Naive thymus-derived CD8-positive, alpha-beta T cell (primary cell): ENCODE measurements at regions not wholly inside any gene's neighbourhood (a gene's known extent, or its start where the extent isn't known, plus 50 kb on each side); places are given as distances from the start of the nearest gene placed in this dataset.

ENCODE experiments used
- ATAC-seq, 2 donors: fragments of 150-1000 bp; cut with Tn5 transposase in 1 of 2; sonication (Bioruptor Pico), chemical (Tn5 transposase) in 1 of 2; 1 replicate in 1 of 2; 2 replicates in 1 of 2; pipeline ENCODE4 v1.10.0; 2021; ENCODE audit warnings: mild to moderate bottlenecking in 2 of 2, moderate library complexity in 2 of 2
- POLR2A ChIA-PET: fragments of 350-600 bp; sonication (Branson Sonifier 250); formaldehyde crosslinking; loops from one replicate; lab custom pipeline; 2021; ENCODE audit warnings: antibody characterized with exemption; lab: Charles Lee
- DNase-seq, 10 donors: peaks; one replicate each; pipeline versions ENCODE4 v3.0.0 to v3.0.0-alpha.2; 2020 to 2022
- H3K27ac Mint-ChIP-seq, 10 donors: one replicate each; pipeline ENCODE4 v1.8.0; 2020 to 2022; ENCODE audit warnings: mild to moderate bottlenecking in 10 of 10, mixed read lengths in 10 of 10, moderate library complexity in 4 of 10, inconsistent platforms in 1 of 10
- H3K27me3 Mint-ChIP-seq, 5 donors: one replicate each; pipeline ENCODE4 v1.8.0; 2021 to 2022; ENCODE audit warnings: mixed read lengths in 5 of 5
- H3K36me3 Mint-ChIP-seq, 3 donors: one replicate each; pipeline ENCODE4 v1.8.0; 2020 to 2022; ENCODE audit warnings: mixed read lengths in 3 of 3, mild to moderate bottlenecking in 2 of 3, inconsistent platforms in 1 of 3
- H3K4me1 Mint-ChIP-seq, 4 donors: one replicate each; pipeline ENCODE4 v1.8.0; 2021 to 2022; ENCODE audit warnings: mixed read lengths in 4 of 4
- H3K4me3 Mint-ChIP-seq, 10 donors: one replicate each; pipeline ENCODE4 v1.8.0; 2020 to 2022; ENCODE audit warnings: mild to moderate bottlenecking in 10 of 10, mixed read lengths in 10 of 10, moderate library complexity in 6 of 10, inconsistent platforms in 1 of 10
- H3K9me3 Mint-ChIP-seq, 9 donors: one replicate each; pipeline ENCODE4 v1.8.0; 2020 to 2022; ENCODE audit warnings: mixed read lengths in 9 of 9, mild to moderate bottlenecking in 3 of 9, inconsistent platforms in 1 of 9, moderate library complexity in 1 of 9

DNA sequence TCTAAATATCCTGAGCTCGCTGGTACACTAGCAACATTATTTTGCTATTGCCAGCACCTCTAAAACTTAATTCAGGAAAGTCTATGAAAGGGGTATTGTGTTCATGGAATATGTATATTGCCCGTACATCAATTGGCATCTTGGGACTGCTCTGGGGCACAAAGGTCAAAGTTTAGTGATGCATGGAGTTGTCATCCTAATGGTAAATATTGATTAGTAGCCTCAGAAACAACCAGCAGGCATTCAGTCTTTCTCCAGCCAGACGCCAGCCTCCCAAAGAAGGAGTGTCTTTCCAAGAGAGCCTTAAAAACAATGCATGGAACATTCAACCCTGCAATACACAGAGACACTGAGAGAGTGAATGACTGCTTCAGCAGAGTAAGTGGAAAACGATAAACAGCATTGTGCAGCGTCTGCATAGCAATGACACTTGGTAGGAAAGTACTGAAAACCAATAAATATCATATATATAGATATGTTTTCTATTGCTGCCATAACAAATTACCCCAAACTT, 377.3 kb downstream of the SHQ1 start:
- peaks cover 0 to 1% (median 0%) of the 10 kb centered on the region in 5 donors for H3K27me3 Mint-ChIP-seq
- H3K27ac Mint-ChIP-seq, result no peak overlapping the region
- H3K4me3 Mint-ChIP-seq, result no peak overlapping the region

DNA sequence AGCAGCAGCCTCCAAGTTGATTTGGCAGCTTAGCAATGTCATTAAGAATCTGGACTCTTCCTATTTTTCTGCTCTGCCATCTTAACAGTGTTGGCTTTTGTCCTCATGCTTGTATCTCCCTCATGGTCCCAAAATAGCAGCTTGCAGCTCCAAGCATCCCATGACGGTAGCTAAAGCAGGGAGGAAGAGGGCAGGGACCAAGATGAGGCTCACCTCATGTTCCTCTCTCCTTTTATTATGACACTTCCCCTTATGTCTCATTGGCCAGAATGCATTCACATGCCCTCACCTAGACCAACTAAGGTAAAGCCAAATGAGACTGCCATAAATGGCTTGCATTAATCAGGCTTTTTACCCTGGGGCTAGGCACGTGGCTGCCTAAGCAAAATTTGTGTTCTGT, 382.4 kb downstream of the SHQ1 start:
- no peaks in the 10 kb centered on the region for H3K4me1 Mint-ChIP-seq
- H3K36me3 Mint-ChIP-seq, result no peaks in the 10 kb centered on the region
- no peak overlapping the region for H3K4me3 Mint-ChIP-seq
- peaks cover 0 to 11% (median 3%) of the 10 kb centered on the region in 5 donors for H3K27me3 Mint-ChIP-seq
- H3K9me3 Mint-ChIP-seq, result no peaks in the 10 kb centered on the region
- ATAC-seq, result no peak
- DNase-seq, result no peak
- POLR2A ChIA-PET, result no interaction called here
- H3K27ac Mint-ChIP-seq, result no peak overlapping the region

More for the DNA sequence above, 377.3 kb downstream of the SHQ1 start:
- Mint-ChIP-seq H3K36me3 (no peaks in the 10 kb centered on the region), H3K9me3 (no peaks in the 10 kb centered on the region), H3K4me1 (no peaks in the 10 kb centered on the region)
- POLR2A ChIA-PET, result no interaction called here
- DNase-seq (no peak), ATAC-seq (no peak)

DNA sequence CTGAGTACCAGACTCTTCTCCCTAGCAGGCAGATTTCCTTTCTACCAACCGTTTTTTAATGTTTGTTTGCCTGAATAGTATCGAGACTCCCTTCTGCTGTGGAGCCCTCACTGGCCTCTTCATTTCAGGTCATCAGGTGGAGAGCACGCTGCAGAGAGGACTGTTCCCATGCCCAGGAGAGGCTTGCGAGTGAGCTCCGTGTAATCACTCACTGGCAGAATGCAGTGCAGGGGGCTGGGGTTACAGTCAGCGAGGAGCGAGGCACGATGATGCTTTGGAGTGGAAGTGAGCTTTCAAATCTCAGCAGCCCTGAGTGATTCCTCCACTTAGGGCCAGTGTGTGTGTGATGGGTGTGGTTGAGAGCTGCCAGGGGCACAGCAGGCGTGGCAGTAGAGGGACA, 385.2 kb downstream of the SHQ1 start:
- Mint-ChIP-seq H3K9me3 (no peaks in the 10 kb centered on the region), H3K4me3 (no peak overlapping the region), H3K4me1 (no peaks in the 10 kb centered on the region), H3K27ac (no peak overlapping the region), H3K27me3 (peaks cover 0 to 18% (median 3%) of the 10 kb centered on the region in 5 donors), H3K36me3 (no peaks in the 10 kb centered on the region)
- POLR2A ChIA-PET, result no interaction called here
- ATAC-seq, result no peak
- no peak for DNase-seq

DNA sequence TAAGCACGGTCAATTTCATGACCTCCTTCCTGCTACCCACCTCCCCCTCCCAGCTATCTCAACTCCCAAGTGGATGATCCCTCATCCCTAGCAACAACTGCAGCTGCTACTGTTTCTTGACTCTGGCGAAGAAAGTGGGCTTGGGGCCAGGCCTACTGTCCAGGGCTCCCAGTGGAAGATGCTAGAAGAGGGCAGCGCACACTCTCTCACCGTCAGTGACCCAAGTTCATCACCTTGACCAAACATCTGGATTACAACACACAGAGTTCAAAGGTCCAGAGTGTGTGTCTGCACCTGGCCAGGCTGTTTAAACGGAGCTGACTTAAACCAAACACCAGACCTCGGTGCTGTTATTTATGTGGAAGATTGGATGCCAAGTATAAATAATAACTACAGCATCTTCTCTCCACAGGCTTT, 385.6 kb downstream of the SHQ1 start:
- no peak for ATAC-seq
- POLR2A ChIA-PET, result no interaction called here

DNA sequence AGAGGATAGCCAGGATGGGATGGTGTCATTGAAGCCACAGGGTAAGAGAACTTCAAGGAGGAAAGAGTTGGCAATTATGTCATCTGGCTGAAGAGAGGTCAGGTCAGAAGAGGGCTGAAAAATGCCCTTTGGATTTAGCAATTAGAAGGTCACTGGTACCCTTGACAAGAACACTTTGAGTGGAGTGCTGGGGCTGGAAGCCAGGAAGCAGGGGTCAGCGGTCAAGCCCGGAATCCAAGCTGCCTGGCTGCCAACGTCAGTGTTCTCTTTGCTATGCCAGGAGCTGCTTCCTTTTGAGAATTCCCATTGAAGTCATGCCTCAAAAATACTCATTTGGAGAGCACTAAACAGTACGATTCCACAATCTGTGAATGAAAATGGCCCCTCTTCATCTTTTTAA, 386.5 kb downstream of the SHQ1 start:
- H3K27ac Mint-ChIP-seq, result peak overlapping the region in 1 of 10 donors; percentile 54
- H3K36me3 Mint-ChIP-seq, result no peaks in the 10 kb centered on the region
- POLR2A ChIA-PET, result no interaction called here
- no peak overlapping the region for H3K4me3 Mint-ChIP-seq
- ATAC-seq (no peak), DNase-seq (no peak)
- H3K4me1 Mint-ChIP-seq, result no peaks in the 10 kb centered on the region
- peaks cover 0 to 18% (median 3%) of the 10 kb centered on the region in 5 donors for H3K27me3 Mint-ChIP-seq
- no peaks in the 10 kb centered on the region for H3K9me3 Mint-ChIP-seq

More for the DNA sequence above, 385.6 kb downstream of the SHQ1 start:
- H3K9me3 Mint-ChIP-seq, result no peaks in the 10 kb centered on the region
- H3K27me3 Mint-ChIP-seq, result peaks cover 0 to 18% (median 3%) of the 10 kb centered on the region in 5 donors
- no peak overlapping the region for H3K4me3 Mint-ChIP-seq
- H3K4me1 Mint-ChIP-seq, result no peaks in the 10 kb centered on the region
- DNase-seq, result no peak
- no peaks in the 10 kb centered on the region for H3K36me3 Mint-ChIP-seq
- no peak overlapping the region for H3K27ac Mint-ChIP-seq

DNA sequence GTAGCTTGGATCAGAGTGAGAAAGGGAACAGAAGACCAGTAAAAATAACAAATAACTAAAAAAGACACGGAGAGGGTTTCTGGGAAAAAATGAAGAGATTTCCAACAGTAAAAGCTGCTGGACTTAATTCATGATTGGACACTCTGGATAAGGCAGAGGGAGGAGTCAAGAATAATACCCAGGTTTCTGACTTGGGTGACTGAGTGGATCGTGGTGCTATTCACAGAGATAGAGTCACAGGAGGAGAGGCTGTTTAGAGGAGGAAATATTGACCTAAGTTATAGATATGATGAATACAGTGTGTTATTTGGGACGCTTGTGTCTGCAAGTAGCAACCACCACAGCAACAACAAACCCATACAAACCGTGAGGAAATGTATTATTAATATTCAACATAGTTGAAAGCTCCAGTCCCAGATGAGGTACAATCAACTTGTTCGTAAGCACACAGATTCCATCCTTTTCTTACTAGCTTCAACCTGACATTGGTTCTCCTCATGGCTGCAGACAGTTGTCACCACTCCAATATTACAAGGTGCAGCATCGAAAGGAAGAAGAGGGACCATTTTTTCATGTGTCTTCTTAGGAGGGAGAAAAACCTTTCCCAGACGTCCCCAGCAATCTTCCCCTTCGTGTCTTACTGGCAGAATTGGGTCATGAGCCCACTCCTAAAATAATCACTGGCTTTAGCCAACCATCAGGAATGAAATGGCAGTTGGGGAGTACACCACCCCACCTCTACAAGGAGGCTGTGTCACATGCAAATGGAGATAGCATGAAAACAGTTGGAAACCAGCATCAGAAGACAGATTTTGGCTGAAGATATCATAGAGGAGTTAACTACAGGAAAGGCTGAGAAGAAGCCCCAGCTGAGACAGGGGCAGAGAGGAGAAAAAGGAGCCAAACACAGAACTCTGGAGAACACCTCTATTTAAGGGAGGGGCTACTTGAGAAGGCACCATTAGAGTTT, 387.8 kb downstream of the SHQ1 start:
- Mint-ChIP-seq H3K27me3 (peaks cover 0 to 18% (median 3%) of the 10 kb centered on the region in 5 donors), H3K36me3 (no peaks in the 10 kb centered on the region), H3K4me1 (peaks cover 0 to 4% (median 1%) of the 10 kb centered on the region in 4 donors), H3K4me3 (no peak overlapping the region), H3K9me3 (no peaks in the 10 kb centered on the region), H3K27ac (no peak overlapping the region)
- DNase-seq, result no peak
- POLR2A ChIA-PET, result no interaction called here
- ATAC-seq, result no peak

DNA sequence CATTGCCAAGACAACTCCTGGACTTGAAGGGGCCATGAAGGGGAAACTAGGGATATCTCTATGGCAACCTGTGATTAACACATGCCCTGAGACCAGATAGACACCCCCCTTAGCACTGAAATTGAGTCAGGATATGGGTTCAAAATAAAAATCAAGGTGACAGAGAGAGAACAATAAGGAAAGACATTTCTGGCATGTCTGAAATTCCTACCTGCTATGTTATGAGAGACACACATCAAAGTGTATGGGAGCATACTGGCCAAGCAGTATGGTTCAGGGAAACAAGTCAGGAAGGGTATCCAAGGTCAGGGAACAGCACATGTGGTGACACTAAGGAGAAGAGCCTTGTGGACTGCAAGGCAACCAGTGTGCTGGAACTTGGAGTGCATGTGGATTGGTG, 388.7 kb downstream of the SHQ1 start:
- POLR2A ChIA-PET, result no interaction called here
- H3K4me3 Mint-ChIP-seq, result no peak overlapping the region
- peaks cover 0 to 15% (median 3%) of the 10 kb centered on the region in 5 donors for H3K27me3 Mint-ChIP-seq
- DNase-seq (no peak), ATAC-seq (no peak)
- H3K4me1 Mint-ChIP-seq, result peaks cover 0 to 7% (median 3%) of the 10 kb centered on the region in 4 donors
- H3K36me3 Mint-ChIP-seq, result no peaks in the 10 kb centered on the region
- H3K9me3 Mint-ChIP-seq, result no peaks in the 10 kb centered on the region
- peak overlapping the region in 1 of 10 donors; percentile 24 for H3K27ac Mint-ChIP-seq

DNA sequence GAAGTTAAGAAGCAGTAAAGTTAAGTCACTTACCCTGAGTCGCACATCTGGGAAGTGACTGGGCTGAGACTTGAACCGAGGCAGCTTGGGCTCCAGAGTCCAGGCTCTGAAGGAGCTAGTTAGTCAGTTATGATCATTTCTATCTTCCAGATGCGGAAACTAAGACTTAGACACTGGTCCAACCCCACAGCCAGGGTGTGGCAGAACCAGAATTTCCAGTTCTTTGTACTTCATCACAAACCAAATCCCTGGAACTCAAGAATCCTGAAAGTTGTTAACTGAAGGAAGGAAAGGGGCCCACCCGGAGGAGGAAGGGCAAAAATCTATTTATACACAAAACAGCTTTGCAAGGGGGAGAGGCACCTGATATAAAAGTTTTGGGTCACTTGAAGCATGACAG, 389.9 kb downstream of the SHQ1 start:
- Mint-ChIP-seq H3K9me3 (no peaks in the 10 kb centered on the region), H3K27ac (no peak overlapping the region), H3K36me3 (no peaks in the 10 kb centered on the region), H3K4me3 (no peak overlapping the region), H3K4me1 (peaks cover 0 to 7% (median 3%) of the 10 kb centered on the region in 4 donors), H3K27me3 (peaks cover 0 to 15% (median 2%) of the 10 kb centered on the region in 5 donors)
- ATAC-seq (no peak), DNase-seq (no peak)
- POLR2A ChIA-PET, result interaction anchor here (1.1 kb wide), 1 partner anchor 11 kb away, joined by 4 read pairs; no protein-coding TSS in a partner anchor

DNA sequence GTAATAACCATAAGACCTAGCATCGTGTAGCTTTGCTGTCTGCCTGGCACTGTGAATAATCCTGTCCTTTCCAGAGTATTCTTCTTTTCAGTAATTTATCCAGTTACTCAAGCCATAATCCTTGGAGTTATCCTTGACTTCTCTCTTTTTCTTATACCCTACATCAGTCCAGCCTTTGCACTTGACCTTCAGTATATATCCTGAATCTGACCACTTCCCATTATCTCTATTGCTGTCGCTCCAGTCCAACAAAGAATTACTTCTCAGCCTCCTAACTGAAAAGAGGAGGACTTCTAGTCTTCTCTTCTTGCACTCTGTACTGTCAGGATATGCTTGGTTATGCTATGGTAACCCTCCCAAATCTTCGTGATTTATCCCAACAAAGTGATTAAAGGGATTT, 393.8 kb downstream of the SHQ1 start:
- H3K27ac Mint-ChIP-seq, result no peak overlapping the region
- H3K4me3 Mint-ChIP-seq, result no peak overlapping the region
- H3K4me1 Mint-ChIP-seq, result peaks cover 0 to 7% (median 4%) of the 10 kb centered on the region in 4 donors
- POLR2A ChIA-PET, result no interaction called here
- ATAC-seq (no peak), DNase-seq (no peak)
- peaks cover 0 to 15% (median 0%) of the 10 kb centered on the region in 5 donors for H3K27me3 Mint-ChIP-seq
- H3K9me3 Mint-ChIP-seq, result no peaks in the 10 kb centered on the region
- no peaks in the 10 kb centered on the region for H3K36me3 Mint-ChIP-seq

DNA sequence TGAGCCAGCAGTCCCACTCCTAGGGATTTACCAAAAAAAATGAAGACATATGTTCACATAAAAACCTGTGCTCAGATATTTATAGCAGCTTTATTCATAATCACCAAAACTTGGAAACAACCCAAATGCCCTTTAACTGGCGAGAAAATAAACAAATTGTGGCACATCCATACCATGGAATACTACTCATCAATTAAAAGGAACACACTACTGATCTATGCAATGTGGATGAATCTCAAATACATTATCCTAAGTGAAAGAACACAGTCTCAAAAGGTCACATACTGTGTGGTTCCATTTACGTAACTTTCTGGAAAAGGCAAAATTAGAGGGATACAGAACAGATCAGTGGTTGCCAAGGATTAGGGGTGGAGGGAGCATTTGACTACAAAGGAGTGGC, 394.5 kb downstream of the SHQ1 start:
- H3K27me3 Mint-ChIP-seq, result peaks cover 0 to 15% (median 0%) of the 10 kb centered on the region in 5 donors
- no peaks in the 10 kb centered on the region for H3K36me3 Mint-ChIP-seq
- DNase-seq (no peak), ATAC-seq (no peak)
- peaks cover 0 to 7% (median 4%) of the 10 kb centered on the region in 4 donors for H3K4me1 Mint-ChIP-seq
- POLR2A ChIA-PET, result no interaction called here
- no peak overlapping the region for H3K4me3 Mint-ChIP-seq
- no peaks in the 10 kb centered on the region for H3K9me3 Mint-ChIP-seq
- H3K27ac Mint-ChIP-seq, result no peak overlapping the region

DNA sequence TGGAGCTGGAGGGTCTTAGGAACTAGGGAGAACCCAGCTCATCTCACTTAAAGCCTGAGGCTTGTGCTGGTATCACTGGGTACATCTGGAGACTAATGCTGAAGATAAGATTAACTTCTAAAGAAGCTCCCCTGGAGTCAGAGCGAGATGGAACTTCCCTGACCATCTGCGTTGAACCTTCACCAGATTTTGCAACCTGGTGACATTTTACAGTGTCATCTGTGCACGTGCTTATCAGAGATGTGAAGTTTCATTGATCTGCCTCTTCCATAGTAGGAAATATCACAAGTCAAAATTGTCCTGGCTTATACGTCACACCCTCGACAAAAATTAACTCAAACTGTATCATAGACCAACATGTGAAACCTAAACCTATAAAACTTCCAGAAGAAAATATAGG, 395.5 kb downstream of the SHQ1 start:
- H3K27ac Mint-ChIP-seq, result no peak overlapping the region
- DNase-seq (no peak), ATAC-seq (no peak)
- no peak overlapping the region for H3K4me3 Mint-ChIP-seq
- H3K4me1 Mint-ChIP-seq, result peaks cover 0 to 7% (median 5%) of the 10 kb centered on the region in 4 donors
- no peaks in the 10 kb centered on the region for H3K9me3 Mint-ChIP-seq
- H3K27me3 Mint-ChIP-seq, result peaks cover 0 to 15% (median 0%) of the 10 kb centered on the region in 5 donors
- H3K36me3 Mint-ChIP-seq, result no peaks in the 10 kb centered on the region
- POLR2A ChIA-PET, result no interaction called here

DNA sequence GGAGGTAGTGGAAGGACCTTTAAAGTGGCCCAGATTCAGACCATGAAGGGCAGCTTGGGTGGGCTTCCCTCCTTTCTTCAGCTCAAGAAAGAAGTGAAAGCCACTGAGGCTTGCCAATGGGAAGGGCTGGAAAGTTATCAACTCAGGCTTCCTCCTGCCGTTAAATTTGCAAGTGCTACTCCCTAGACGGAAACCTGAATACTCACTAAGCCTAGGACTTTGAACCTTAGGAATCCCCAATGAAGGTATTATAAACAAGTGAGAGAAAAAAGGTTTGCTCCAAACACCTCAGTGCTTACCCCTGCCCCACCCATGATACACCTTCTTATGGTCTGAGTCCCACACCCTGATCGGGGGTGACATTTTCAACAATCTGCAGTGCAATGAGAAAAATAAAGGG, 396.4 kb downstream of the SHQ1 start:
- POLR2A ChIA-PET, result no interaction called here
- H3K36me3 Mint-ChIP-seq, result no peaks in the 10 kb centered on the region
- H3K27ac Mint-ChIP-seq, result no peak overlapping the region
- ATAC-seq, result no peak
- DNase-seq, result no peak
- no peaks in the 10 kb centered on the region for H3K9me3 Mint-ChIP-seq
- H3K27me3 Mint-ChIP-seq, result peaks cover 0 to 13% (median 0%) of the 10 kb centered on the region in 5 donors
- H3K4me1 Mint-ChIP-seq, result peaks cover 0 to 8% (median 5%) of the 10 kb centered on the region in 4 donors
- H3K4me3 Mint-ChIP-seq, result no peak overlapping the region

DNA sequence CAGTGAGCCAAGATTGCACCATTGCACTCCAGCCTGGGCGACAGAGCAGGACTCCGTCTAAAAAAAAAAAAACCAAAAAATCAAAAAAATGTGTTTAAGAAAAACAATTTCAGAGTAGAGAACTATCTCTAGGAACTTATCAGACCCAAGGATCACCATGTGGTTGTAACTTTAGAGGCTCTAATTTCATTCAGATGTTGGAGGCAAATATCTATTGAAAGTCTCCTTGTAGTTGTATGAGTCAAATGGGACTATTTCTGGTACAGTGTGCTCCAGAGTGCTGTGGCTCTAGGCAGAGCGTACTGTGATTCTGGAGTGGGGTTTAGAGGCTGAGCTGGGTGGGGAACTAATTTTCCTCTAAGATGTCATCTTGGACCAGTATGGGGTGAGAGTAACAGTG, 398.7 kb downstream of the SHQ1 start:
- Mint-ChIP-seq H3K4me3 (no peak overlapping the region), H3K36me3 (peaks cover 0 to 2% (median 0%) of the 10 kb centered on the region in 3 donors), H3K4me1 (peaks cover 14 to 20% (median 18%) of the 10 kb centered on the region in 4 donors), H3K9me3 (no peaks in the 10 kb centered on the region), H3K27me3 (peaks cover 0 to 13% (median 0%) of the 10 kb centered on the region in 5 donors), H3K27ac (no peak overlapping the region)
- no peak for DNase-seq
- POLR2A ChIA-PET, result no interaction called here
- ATAC-seq, result no peak
